NCI-H526 treated with DMSO at 0.1 percent for 48 hours (cell line): ENCODE measurements at regions not wholly inside any gene's neighbourhood (a gene's known extent, or its start where the extent isn't known, plus 50 kb on each side); places are given as distances from the start of the nearest gene placed in this dataset.
"Not testable (repeated sequence)": the region's sequence is repeated elsewhere in the genome, so short reads cannot be mapped to it uniquely, and the experiment has no call there.

Experiments
- DNase-seq: peaks from one replicate; lab custom pipeline; 2025; lab: John Stamatoyannopoulos, UW

DNA sequence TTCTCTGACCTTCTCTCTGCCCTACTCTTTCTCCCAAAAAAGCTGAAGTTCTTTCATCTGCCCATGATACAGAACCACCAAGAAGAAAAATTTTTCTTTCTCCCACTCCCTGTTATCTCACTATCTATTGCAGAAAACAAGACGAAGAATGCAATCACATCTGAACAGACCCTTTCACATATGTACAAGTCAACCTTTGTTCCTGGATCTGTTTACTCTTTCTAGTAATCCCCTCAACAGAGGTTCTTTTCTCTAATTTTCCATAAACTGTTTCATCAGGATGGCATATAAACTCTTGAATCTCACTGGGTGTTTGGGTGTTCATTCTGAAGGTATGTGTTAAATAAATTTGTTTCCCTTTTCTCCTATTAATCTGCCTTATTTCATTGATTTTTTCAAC, 1262.7 kb upstream of the NRXN1 start:
- no peak for DNase-seq

DNA sequence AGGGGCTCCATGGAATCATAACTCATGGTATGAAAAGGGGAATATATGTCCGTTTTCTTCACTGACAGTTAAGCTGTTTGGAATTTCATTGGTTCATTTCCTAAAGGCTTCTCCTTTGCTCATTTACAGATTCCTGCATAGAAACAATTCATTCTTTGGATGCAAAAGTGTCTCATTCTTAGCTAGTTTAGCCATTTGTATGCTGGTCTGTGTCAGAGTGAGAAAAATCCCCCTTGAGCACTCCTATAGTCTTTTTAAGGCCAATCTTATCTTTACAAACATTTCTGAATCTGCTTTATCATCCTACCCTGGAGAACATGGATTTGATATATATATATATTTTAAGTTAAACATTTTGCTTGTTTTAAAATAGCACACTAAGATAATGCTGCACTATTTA, 1260.9 kb upstream of the NRXN1 start:
- DNase-seq: no peak

DNA sequence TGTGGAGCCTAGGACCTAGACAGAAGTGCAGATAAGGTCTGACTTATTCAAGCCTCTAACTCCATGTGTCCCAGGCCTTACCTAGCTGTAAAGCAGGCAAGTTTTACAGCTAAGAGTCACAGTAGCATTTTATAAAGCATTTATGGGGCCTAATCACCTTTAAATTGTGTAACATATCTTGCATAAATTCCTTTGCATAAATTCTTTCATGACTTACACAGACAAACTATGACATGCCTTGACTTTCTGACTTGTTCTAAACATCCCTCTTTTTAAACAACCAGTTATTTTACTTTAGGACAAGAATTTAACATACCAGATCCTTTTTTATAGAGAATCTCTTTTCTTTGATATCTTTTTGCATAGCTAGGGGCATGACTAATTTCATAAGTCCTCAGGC, 1257.8 kb upstream of the NRXN1 start:
- no peak for DNase-seq

DNA sequence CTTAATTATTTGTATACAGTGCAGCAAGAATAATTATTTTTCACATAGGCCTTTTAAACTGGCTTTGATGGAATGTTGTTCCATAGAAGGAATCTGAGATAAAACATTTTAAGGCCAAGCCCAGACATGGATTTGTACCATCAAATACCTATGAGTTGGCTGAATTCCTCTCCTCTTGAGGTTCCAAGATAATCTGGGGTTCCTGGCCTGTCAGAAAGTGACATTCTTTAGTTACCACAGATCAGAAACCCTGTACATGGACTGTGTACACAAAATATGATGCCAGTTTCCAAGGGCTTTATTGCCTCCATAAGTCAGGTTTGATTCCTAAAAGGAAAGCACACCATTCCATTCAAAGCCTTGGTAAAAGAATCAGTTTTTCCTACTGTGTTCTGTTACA, 1256.7 kb upstream of the NRXN1 start:
- no peak for DNase-seq

DNA sequence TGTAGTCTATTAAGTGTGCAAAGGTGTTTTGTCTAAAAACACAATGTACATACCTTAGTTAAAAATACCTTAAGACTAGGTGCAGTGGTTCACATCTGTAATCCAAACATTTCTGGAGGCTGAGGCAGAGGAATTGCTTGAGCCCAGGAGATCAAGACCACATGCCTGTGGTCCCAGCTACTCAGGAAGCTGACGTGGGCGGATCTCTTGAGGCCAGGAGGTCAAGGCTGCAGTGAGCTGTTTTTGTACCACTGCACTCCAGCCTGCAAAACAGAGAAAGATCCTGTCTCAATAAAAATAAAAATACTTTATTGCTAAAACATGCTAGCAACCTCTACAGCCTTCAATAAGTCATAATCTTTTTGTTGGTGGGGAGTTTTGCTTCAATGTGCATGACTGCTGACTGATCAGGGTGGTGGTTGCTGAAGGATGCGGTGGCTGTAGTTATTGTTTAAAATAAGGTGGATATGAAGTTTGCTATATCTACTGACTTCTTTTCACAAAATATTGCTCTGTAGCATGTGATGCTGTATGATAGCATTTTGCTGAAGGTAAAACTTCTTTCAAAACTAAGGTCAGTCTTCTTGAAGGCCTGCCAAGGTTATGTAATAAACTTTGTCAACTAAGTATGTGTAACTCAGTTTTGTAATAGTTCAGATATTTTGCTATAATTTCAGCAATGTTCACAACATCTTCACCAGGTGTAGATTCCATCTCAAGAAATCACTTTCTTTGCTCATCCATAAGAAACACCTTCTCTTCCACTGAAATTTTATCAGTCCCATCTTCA, 1238.0 kb upstream of the NRXN1 start:
- no peak for DNase-seq

DNA sequence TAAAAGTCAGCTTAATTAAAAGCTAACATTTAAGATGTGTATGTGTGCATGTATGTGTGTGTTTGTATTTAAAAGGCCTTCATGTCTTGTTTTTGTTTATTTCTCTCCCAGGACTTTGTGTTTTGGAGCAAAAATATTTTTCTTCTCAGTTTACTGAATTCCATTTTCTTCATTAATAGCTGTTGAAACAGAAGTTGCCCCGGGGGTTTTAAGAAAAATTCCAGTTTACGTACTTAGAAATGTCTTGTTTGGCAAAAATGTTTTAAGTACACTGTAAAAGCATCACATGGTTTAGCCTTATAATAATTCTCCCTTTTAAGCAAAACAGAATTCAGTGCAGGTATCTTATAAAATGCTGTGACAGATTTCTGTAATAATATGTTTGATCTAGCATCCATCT, 1233.0 kb upstream of the NRXN1 start:
- no peak for DNase-seq

DNA sequence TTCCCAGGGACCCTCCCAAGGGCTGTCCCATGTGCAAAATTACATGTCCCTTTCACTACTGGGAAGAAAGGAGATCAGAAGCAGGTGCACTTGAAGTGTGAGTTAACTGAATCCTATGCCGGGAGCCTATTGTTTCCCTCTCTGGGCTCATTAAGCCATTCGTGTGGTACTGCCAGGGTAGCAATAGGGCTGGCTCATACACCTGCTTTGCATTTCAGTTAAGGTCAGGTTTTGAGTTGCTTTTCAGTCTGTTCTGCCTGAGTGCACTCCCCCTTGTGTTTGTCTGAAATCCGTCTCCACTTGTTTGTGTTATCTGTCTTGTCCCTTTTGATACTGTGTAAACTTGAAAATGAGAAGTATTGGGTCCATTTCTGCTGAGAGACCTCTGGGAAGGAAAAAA, 1232.6 kb upstream of the NRXN1 start:
- DNase-seq: peak; percentile 42

DNA sequence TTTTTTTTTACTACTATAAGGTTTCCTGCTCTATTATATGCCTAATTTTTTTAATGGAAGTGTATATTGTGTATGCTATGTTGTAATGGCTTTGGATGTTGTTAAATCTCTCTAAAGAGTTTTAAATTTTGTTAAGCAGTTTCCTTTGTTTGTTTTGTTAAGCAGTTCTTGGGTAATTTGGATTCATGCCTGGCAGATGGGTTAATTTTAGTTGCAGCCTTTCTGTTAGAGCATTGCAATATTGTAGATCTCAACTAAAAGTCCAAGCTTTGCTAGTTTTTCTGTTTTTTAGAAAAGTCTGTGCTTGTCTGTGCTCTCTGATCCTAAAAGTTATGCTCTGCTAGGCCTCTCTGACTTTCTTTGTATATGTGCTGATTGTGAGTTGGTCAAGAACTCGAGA, 1229.0 kb upstream of the NRXN1 start:
- DNase-seq: no peak

DNA sequence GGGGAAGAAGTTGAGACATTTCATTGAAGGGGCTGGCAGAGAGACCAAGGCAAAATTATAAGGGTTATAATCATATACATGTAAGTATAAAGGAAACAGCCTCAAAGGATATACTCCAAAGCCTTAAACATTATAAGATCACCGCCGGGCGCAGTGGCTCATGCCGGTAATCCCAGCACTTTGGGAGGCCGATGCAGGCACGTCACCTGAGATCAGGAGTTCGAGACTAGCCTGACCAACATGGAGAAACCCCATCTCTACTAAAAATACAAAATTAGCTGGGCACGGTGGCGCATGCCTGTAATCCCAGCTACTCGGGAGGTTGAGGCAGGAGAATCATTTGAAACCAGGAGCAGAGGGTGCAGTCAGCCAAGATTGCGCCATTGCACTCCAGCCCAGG, 1227.0 kb upstream of the NRXN1 start:
- DNase-seq: not testable (repeated sequence)

DNA sequence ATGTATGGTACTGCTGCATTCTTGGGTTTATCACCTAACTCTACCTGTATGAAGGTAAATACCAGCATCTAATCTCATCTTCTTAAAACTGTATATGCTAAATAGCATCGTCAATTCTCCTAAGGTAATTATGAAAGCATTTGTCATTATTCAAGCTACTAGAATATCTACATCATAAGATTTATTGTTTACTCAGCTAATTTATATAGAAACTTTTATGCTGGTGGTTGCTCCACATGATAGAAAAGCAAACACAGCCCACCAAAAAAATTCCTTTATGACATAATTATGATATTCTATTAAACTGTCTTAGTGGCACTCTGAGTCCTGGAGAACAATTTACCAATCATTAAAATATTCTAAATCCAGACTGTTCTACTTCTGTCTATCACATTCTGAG, 1226.1 kb upstream of the NRXN1 start:
- DNase-seq: no peak

DNA sequence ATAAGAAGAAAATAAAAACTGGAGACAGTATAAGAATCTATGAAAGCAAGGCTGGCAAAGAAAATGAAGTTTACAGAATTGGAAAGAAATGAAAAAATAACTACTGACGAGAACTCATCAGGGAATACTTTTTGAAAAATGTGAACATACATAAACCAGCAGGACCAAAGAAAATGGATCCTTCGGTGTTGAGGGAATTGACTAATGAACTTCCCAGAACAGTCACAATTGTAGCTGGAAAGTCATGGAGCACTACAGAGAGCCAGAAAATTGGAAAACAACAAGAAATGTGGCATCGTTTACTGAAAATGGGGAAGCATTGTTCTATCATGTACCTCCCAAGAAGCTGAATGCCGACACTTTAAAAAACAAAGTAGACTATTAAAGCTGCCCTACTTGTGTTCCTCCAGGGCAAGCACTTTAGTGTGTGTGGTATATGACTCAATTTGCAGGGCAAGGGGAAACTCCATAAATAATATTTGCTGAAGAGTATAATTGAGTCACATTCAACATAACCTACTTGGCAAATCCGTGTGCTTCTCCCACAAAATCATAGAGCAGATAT, 1221.6 kb upstream of the NRXN1 start:
- no peak for DNase-seq

DNA sequence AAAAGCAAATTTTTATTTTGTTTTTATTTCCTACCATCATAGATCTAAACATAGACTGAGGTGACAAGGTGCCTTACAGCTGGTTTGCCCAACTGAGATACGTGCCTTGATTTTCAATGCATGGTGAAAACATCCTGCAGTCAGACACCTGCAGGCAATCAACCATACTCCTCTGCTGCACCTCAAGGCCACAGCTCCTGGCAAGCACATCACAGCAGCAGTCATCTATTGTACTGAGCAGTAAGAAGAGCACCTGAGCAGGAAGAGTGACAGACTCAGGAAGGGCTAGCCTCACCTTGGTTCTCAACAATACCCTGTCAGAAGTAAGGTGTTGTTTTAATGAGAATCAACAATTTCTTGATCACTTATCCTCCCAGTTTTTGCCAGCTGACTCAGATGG, 1206.8 kb upstream of the NRXN1 start:
- DNase-seq: no peak

DNA sequence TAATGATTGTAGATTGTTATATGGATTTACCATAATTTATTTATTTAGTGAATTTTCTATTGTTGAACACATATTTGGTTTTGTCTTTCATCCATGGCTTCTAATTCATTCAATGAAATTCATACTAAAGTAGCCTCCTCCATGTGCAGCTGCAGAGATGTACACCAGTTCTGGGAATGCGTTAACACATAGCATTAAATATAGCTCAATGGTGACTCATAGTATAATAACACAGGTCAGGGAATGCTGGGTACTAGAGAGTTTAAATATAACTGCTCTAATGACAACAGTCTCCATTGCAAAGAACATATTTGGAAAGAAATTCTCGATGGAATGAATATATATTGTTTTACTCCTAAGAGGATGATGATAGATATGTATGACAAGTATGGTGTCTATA, 1190.2 kb upstream of the NRXN1 start:
- DNase-seq: no peak

DNA sequence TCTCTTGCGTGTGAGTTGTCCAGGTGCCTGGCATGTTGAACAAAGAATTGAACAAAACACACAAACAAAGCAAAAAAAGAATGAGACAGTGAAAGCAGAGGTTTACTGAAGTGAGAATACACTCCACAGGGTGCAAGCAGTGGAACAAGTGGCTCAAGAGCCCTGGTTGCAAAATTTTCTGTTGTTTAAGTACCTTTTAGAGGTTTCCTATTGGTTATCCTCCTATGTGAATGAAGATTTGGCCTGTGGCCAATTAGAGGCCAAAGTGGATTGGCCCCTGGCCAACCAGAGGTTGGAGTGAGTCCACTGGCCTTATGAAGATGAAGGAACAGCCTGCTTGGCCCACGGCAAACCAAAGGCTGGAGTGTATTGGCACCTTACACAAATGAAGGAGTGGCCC, 1188.5 kb upstream of the NRXN1 start:
- no peak for DNase-seq

DNA sequence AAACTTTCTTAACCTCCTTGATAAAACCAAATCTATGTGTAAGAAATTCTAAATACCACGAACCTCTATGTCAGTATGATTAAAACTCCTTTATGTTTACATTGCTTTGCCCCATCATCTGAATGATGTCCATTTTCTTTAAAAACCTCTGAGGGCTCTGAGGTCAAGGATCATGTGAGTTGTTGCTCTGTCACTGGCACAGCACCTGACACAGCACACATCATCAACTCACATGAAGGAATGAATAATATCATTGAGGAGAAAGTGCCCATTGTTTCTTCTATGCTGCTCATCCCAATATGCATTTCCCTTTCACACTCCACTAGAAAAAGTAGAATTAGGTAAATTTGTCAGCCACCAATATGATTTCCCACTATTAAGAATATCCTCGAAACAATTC, 1178.7 kb upstream of the NRXN1 start:
- DNase-seq: no peak

DNA sequence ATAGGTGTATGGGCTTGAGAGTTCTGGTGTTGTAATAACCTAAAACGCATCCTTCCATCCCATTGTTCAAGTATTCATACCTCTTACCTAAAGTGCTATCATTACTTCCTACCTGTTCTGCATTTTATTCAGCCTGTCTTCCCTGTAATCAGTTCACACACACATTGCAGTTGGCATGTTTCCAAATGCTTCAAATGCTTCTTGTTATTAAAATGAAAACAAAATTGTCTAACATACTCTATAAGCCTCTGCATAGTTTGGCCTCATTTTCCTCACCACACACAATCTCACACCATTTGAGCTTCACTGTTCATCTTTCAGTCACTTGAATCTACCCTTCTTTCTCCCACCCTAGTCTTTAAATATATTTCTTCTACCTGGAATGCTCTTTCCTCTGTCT, 1178.2 kb upstream of the NRXN1 start:
- DNase-seq: no peak

DNA sequence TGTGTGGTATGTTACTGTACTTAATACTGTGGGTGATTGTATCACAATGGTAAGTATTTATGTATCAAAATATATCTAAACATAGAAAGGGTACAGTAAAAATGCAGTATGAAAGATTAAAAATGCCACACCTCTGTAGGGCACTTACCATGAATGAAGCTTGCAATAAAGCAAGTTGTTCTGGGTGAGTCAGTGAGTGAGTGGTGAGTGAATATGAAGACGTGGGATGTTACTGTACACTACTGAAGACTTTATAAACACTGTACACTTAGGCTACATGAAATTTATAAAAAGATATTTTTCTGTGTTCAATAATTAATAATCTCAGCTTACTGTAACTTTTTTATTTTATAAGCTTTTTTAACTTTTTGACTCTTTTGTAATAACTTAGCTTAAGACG, 1162.4 kb upstream of the NRXN1 start:
- no peak for DNase-seq

DNA sequence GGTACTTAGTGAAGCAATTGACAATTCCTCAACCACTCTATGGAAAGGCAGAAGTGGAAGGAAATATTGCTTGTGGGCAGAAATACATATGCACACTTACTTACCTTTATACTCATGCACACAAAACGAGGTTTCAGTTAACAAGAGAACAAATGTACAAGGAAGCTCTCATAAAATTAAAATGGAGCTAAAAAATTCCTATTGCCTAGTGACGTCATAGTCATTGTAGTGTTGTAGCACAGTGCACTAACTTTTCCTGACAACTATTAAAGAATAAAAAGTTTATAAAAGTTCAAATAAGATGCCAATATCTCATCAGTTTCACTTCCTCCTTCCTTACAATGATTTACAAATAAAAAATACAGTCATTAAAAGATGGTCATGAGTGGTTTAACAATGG, 1161.9 kb upstream of the NRXN1 start:
- no peak for DNase-seq

DNA sequence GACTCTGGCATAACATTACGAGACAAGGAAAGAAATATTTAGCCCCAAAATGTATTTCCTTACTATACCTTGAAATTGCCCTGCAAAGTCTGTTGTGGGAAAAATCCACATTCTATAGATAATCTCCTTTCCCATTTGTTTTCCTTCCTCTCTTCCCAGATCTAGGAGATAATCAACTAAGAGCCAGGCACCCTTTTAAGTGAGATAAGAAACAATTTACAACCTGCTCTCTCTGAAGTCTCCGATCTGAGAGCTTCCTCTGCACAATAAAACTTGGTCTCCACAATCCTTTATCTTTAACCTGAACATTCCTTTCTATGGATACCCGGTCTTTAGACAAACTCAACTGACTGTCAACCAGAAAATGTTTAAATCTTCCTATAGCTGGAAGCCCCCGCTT, 1160.7 kb upstream of the NRXN1 start:
- DNase-seq: no peak

DNA sequence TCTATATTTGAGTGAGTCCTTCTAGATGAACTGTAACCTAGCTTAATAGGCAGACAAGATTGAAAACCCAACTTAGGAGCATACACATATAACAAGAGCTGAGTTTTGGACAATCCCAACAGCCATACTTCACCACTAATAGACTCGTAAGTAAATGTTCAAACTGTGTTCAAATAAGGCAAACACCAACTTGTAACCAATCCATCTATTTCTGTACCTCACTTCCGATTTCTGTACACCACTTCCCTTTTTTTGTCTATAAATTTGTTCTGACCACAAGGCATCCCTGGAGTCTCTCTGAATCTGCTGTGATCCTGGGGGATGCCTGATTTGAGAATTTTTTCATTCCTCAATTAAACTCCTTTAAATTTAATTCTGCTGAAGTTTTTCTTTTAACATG, 1149.1 kb upstream of the NRXN1 start:
- DNase-seq: no peak

DNA sequence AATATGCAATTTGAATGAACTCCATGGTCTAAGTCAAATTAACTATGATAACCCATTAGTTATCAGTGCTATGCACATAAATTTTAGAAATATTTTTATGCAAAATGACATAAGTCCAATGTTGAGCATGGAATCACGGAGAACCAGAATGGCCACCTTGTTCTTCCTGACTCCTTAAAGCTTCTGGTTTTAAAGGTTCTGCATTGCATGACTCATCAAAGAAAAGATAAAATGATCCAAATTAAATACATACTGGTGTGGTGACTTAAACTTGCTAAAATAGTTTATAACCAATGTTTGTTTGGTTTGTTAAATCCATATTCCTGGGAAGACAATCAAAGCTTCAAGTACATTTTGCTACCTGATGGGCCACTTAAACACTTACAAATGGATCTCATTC, 1146.9 kb upstream of the NRXN1 start:
- DNase-seq: no peak

DNA sequence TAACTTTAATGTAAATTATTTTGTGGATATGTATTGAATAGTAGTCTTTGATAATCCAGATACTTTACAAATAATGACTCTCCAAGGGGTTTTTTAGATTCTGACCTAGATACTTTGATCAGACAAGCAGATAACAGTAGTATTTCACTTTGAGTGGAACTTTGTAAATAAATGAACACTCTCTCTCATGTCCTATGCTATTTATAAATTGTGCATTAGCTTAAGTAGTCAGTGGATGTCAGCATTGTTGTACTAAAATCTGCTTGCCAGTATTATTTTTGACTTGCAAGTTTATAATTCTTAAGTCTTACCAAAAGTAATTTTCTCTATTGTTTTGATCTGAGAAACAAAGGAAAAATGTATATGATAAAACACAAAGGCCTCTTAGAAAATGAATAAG, 1113.1 kb upstream of the NRXN1 start:
- DNase-seq: no peak

DNA sequence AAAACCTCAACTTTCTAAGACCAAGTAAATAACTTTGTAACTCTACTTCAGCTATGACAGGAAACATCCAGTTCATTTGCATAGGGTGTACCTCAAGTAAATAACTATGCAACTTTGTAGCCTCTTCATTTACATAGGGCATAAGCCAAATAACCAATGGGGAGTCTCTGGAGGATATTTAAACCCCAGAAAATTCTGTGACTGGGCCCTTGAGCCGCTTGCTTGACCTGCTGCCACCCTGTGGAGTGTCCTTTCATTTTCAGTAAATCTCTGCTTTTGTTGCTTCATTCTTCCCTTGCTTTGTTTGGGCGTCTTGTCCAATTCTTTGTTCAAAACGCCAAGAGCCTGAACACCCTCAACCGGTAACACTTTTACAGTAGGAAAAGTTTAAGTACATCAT, 1112.7 kb upstream of the NRXN1 start:
- DNase-seq: no peak

DNA sequence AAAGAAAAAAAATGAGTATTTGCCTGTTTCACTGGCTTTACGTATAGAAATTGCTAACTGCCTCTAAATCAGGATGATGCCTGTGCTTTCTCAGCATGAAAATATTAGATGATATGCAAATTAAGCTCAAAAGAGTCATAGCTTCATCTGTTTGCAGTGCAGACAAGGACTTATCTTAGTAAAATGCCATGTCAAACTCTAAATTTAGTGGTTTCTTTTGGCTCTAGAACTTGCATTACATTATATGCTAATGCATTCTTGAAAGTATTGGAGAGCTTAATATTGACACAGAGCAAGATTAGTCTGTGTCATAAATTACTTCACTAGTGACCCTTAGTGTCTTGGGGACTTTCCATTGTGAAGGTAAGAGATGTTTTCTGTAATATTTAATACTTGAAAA, 1109.1 kb upstream of the NRXN1 start:
- no peak for DNase-seq
